Ureter (tissue), 1 donor: ENCODE measurements at regions not wholly inside any gene's neighbourhood (a gene's known extent, or its start where the extent isn't known, plus 50 kb on each side); places are given as distances from the start of the nearest gene placed in this dataset.
"Not testable (repeated sequence)": the region's sequence is repeated elsewhere in the genome, so short reads cannot be mapped to it uniquely, and the experiment has no call there.

Experiments
- DNase-seq: peaks from one replicate; pipeline ENCODE4 v3.0.0-alpha.2; 2020; ENCODE audit warnings: low spot score
- donor health status: DM: yes; HTN: yes; CAD: no.

DNA sequence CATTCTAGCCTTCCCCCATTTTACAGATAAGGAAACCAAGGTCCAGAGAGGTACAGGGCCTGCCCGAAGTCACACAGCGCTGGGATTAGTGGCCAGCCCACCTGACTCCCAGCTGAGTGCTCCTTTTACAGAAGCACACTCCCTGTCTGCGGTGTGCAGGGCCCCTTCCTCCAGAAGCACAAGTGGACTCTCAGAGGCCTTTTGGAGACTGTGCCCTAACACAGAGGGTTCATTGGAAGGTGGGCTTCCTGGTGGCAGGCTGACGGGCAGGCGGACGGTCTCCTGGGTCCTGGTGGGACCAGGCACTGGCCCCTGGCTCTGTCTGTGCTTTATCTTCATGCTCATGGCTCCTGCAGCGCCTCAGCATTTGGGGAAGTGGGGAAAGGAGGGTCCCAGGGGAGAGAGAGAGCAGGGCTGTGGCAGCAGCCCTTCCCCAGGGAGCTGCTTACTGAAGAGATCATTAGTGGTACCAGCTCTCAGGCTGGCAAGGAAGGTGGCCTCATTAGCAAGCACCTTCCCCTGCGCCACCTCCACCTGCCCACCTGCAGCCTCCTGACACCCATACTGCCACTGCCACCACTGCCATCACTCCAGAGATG lies 83.1 kb upstream of the GOLGA6L4 start:
- DNase-seq, result not testable (repeated sequence)

DNA sequence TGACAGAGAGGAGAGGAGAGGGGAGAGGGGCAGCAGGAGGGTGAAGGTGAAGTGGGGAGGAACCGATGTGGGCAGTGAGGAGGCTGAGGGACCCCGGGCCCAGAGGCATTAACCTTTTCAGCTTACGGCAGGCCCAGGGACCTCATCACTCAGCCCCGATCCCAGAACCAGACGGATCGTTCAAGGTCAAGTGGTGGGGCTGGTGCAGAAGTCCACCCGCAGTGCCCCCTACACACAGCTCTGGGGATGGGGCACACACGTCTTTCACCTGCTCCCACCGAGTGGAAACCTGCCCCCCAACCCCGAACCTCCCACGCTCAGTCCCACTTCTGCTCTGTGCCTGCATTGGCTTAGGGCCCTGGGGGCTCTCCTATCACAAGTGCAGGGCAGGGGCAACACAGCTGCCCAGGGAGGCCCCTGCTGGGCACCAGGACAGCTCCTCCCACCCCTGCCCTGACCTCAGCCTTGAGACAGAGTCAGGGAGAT lies 81.9 kb upstream of the GOLGA6L4 start:
- not testable (repeated sequence) for DNase-seq

DNA sequence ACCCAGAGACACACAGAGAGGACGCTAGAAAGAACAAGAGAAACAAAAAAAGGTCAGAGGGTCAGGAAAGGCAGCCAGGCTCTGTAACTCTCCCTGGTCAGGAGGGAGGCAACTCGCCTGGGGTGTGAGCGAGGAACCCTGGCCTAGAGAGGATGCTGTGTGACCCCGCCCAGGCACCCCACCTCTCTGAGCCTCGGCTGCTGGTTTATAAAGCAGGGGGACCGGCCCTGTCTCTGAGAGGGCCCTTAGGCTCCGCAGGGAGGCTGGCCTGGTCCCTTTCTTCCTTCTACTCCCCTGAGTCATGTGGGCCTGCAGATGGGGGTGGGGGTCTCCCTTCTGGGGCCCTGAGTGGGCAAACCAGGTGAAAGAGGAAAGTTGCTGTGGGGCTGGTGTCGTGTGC lies 81.3 kb upstream of the GOLGA6L4 start:
- not testable (repeated sequence) for DNase-seq

DNA sequence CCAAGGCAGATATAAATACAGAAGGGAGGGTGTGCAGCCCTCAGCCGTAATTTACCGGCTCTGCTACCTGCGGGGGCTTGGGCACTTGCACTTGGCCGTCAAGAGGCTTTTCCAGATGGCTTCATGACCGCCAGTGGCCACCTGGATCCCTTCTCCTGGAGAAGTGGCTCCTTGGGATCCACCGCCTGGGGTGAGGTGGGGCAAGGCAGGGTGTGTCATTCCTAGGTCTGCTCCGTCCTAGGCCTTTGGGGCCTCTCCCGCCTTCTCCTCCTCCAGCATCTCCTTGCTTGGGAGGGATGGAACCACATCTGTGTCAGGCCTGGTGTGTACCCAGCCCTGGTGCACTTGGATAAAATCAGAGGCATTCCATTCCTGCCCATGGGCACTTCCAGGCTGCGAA lies 80.8 kb upstream of the GOLGA6L4 start:
- not testable (repeated sequence) for DNase-seq

DNA sequence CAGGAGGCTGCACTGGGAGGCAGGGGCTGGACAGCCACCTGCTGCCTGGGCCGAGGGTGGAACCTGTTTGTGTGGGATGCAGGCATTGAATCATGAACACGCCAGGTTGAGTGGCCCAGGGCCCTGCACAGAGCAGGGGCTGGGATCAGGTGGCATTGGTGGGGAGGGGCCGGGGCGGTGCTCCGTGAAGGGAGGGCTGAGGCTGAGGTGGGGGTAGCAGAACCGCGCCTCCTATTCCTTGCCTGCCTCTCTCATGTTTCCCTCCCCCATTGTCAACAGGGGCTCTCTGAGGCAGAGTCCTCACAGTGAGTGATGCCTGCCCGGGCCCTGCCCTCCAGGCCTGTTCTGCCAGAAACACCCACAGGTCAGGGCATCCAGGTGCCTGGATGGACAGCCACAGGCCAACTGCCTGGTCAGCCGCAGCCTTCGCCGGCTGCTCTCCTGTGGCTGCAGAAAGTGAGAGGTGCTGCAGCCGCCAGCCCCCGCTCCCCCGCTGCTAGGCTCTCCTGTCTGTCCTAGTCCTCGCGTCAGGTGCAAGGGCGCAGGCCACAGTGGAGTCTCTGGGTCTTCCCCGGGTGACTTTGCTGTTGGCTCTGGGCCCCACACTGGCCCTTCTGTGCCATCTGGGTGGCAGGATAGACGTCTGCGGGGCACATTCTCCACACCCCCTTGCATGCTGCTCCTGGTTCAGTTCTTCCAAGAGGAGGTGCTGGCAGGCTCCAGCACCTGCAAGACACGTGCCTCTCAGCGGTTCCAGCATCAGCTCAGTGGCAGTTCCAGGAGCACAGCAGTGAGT lies 79.6 kb upstream of the GOLGA6L4 start:
- DNase-seq, result not testable (repeated sequence)

DNA sequence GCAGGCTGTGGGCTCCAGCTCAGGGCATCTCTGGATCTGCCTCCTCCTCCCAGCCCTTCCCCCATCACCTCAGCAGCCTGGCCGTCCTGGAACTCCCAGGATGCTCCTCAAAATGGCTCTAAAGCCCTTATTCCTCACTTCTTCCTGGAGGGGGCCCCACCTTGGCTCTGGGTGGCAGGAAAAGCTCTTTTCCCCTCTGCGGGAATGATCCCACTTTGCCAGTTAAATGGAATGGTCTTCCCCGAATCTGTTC lies 79.1 kb upstream of the GOLGA6L4 start:
- DNase-seq, result not testable (repeated sequence)

DNA sequence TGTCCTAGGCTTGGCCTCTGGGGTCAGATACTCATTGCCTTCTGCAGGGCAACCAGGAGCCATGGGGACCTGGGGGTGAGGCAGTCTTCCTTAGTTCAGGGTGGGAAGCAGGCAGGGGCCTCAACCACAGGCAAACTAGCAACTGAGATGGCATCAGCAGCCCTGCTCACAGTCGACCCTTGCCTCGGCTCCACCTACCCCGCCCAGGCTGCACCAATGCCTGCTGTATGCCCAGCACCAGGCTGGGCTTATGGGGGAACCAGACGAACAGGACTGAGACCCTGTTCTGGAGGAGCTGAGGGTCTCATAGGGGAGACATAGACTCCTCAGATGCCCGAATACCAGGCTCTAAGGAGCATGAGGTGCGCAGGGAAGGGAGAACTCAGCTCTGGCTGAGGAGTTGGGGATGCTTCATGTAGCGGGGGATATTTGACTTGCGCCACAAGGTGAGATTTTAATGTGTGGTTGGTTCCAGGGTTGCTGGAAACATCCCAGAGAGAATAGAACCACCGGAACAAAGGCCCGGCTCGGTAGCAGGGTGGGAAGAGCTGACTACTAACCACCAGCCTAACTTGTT lies 78.4 kb upstream of the GOLGA6L4 start:
- DNase-seq, result not testable (repeated sequence)

DNA sequence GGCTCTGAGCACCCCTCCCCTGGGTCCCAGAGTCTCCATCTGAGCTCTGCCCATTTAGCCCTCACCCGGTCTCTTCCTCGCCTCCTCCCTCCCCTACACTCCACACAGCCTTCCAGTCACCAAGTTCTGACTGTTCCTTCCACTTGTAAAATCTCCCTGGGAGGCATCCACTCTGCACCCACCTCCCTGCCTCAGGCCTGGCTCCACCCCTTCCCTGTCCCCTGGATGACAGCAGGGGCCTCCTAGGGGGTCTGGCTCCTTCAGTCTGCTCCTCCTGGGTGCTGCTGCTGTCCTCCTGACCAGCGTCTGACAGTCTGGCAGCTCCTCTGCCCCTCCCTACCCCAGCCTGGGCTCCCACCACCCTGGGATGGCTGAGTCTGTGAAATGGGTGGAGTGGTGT lies 77.7 kb upstream of the GOLGA6L4 start:
- DNase-seq, result not testable (repeated sequence)

DNA sequence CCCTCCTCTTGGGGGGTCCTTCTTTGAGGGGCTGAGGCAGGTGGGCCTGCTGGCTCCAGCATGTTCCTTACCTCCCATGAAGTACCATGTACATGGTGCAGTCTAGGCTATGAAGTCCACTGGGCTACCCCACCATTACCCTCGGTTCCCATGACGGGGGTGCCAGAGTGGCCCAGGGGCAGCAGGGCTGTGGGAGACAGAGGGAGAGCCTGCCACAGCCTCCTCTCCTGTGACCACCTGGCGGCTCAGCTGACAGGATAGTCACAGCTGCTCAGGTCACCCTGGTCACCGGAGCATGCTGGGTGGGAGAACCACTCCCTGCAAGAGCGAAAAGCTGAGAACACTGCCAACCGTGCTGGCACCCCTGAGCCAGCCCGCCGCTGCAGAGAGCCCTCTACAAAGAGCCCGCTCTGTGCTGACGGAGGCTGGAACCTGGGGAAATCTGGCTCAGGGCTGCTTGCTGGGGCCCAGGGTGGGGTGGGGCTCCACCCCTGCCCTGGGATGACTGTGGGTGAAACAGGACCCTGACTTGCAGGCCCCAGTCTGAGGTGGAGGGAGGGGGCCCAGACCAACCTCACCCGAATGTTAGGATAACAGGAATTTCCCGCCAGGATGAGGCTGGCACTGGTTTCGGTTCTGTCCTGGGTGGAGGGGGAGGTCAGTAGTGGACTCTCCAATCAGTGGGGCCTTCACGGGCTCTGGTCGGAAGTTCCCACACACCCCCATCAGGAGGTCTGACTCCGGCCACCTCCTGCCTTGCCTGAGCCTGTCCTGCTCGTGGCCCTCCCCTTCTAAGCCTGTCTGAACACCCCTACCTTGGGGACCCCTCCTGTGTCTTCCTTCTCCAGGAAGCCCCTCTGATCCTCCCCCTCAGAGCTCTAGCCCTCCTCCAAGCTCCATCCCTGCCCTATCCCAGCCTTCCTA lies 76.0 kb upstream of the GOLGA6L4 start:
- not testable (repeated sequence) for DNase-seq

DNA sequence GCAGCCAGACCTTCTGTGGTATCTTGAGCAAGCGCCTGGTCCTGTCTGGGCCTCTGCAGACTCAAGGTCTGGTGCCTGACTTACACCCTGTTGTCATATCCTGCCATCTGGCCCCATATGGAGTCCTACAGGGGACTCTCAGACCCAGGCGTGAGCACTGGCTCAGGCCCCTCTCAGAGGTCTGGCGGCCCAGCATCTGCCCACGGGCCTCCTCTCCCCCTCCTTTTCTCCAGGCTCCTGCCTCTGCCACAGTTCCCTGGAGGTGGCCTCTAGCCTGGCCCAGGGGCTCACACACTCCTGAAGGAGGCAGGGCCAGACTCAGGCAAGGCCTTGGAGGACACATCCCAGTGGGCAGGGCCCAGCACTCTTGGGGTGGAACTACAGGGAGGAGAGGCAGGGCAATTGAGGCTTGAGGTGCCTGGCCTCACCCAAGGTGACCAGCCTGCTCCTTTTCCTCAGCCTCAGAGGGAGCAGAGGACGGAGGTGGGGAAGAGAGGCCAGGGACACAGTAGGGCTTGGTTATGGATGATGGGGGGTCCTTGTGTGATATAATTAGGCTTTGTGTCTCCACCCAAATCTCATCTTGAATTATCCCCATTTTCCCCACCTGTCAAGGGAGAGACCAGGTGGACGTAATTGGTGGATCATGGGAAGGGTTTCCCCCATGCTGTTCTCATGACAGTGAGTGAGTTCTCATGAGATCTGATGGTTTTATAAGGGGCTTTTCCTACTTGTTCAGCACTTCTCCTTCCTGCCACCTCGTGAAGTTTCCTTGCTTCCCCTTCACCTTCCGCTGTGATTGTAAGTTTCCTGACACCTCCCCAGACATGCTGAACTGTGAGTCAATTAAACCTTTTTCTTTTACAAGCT lies 70.9 kb upstream of the GOLGA6L4 start:
- DNase-seq, result not testable (repeated sequence)

DNA sequence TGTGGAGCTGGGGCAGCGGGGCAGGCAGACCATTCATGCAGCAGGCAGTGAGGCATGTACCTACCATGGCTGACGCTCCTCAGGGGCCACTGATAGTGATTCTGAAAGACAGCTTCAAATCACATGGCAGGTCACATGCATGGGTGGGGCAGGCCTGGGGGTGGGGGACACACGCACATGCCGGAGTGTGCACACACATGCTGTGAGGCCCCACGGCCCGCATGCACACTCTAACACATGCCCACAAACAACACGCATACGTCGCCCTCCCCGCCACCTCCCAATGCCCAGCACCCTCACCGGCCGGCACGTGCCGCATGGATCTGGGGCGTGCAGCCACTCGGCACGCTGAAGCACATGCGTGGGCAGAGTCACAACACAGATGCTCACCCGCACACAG lies 65.5 kb upstream of the GOLGA6L4 start:
- DNase-seq, result not testable (repeated sequence)

DNA sequence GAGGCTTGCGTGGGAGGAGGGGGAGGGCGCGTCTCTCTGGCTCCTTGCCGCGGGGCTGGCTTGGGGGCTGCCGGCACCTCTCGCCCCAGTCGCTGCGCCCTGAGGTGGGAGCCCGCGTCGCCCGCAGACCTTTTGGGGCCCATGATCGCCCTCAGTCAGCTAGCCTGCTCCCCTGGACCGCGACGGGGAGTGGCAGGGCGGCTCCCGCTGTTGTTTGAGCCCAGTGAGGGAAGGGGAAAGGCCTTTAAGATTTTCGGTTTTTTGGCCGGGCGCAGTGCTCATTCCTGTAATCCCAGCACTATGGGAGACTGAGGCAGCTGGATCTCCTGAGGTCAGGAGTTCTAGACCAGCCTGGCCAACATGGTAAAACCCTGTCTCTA lies 62.4 kb upstream of the GOLGA6L4 start:
- DNase-seq, result not testable (repeated sequence)
